ENCODE measurements at regions not wholly inside any gene's neighbourhood (a gene's known extent, or its start where the extent isn't known, plus 50 kb on each side); places are given as distances from the start of the nearest gene placed in this dataset.

- no peaks in the 10 kb centered on the region for H3K9me3 ChIP-seq (ENCODE audit: control insufficient read depth, low read depth, low read length)
- no peaks in the 10 kb centered on the region for H3K27me3 Mint-ChIP-seq (ENCODE audit: low read depth)
- H3K27me3 ChIP-seq (ENCODE audit: insufficient read depth, low read length), result no peaks in the 10 kb centered on the region
- no peak overlapping the region for H3K56ac ChIP-seq (ENCODE audit: insufficient read length, low read depth, low read length)
- H3K4me1 ChIP-seq (ENCODE audit: insufficient read depth, low read length), result no peaks in the 10 kb centered on the region
- no peak overlapping the region for H2BK12ac ChIP-seq (ENCODE audit: insufficient read length, low read depth, low read length)
- TF ChIP-seq, protein P1, sequence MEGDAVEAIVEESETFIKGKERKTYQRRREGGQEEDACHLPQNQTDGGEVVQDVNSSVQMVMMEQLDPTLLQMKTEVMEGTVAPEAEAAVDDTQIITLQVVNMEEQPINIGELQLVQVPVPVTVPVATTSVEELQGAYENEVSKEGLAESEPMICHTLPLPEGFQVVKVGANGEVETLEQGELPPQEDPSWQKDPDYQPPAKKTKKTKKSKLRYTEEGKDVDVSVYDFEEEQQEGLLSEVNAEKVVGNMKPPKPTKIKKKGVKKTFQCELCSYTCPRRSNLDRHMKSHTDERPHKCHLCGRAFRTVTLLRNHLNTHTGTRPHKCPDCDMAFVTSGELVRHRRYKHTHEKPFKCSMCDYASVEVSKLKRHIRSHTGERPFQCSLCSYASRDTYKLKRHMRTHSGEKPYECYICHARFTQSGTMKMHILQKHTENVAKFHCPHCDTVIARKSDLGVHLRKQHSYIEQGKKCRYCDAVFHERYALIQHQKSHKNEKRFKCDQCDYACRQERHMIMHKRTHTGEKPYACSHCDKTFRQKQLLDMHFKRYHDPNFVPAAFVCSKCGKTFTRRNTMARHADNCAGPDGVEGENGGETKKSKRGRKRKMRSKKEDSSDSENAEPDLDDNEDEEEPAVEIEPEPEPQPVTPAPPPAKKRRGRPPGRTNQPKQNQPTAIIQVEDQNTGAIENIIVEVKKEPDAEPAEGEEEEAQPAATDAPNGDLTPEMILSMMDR (conservative IDR thresholded peaks at IDR 0.05), result no peak
- peaks cover 0 to 4% of the 10 kb centered on the region in 2 experiments; a peak in 1 of 4 replicates for H3K4me1 Mint-ChIP-seq
- no peak overlapping the region for H4K8ac ChIP-seq (replicated peaks; ENCODE audit: insufficient read length, low read depth, low read length)
- H4K91ac ChIP-seq (ENCODE audit: insufficient read length, low read depth, low read length), result no peak overlapping the region
- H3K36me3 Mint-ChIP-seq (ENCODE audit: insufficient read depth in 1 of 3, low read depth in 3 of 3), result no peaks in the 10 kb centered on the region
- no peak overlapping the region for H2BK20ac ChIP-seq (ENCODE audit: low read depth, low read length, poor library complexity, severe bottlenecking)
- H3K27ac ChIP-seq (ENCODE audit: insufficient read length, low read depth, low read length), result no peak overlapping the region
- H2AFZ ChIP-seq (ENCODE audit: low read length), result no peak overlapping the region
- no peaks in the 10 kb centered on the region; a peak in 1 of 5 replicates for H3K9me3 Mint-ChIP-seq
- H3K9ac ChIP-seq (ENCODE audit: extremely low read depth, insufficient read length, low read length), result no peak overlapping the region
- H3K4me2 ChIP-seq (ENCODE audit: insufficient read depth, insufficient read length, low read length), result no peak overlapping the region
- H2BK120ac ChIP-seq (ENCODE audit: low read depth, low read length, poor library complexity, severe bottlenecking), result no peak overlapping the region
- no peak overlapping the region for H3K18ac ChIP-seq (ENCODE audit: insufficient read length, low read depth, low read length)
- no peak overlapping the region for H3K4me3 Mint-ChIP-seq
- no peaks in the 10 kb centered on the region for H4K20me1 ChIP-seq (ENCODE audit: control insufficient read depth, insufficient read depth, insufficient read length)
- H3K23ac ChIP-seq (ENCODE audit: insufficient read length, low read depth, low read length), result no peak overlapping the region
- peaks cover 2% of the 10 kb centered on the region; the same call in 1 of the 2 replicates for H3K79me2 ChIP-seq (ENCODE audit: insufficient read depth, low read length)
- H3K4ac ChIP-seq (ENCODE audit: low read depth, low read length), result no peak overlapping the region
- no peak overlapping the region for H3K14ac ChIP-seq (ENCODE audit: insufficient read depth, low read length)
- H3K23me2 ChIP-seq (ENCODE audit: insufficient read length, low read depth, low read length, poor library complexity, severe bottlenecking), result no peaks in the 10 kb centered on the region
- no peak overlapping the region for H3K27ac Mint-ChIP-seq
- H2BK15ac ChIP-seq (ENCODE audit: low read depth, low read length), result no peak overlapping the region
- no peaks in the 10 kb centered on the region for H3K79me1 ChIP-seq (ENCODE audit: insufficient read depth, low read depth, low read length, poor library complexity, severe bottlenecking)
- no peak for DNase-seq
- H2BK5ac ChIP-seq (ENCODE audit: insufficient read length, low read length), result no peak overlapping the region
- H3T11ph ChIP-seq (ENCODE audit: low read length), result no peak overlapping the region
- WGBS (ENCODE audit: extremely low coverage, insufficient read length, low lambda C conversion rate), result no CpG with 5 or more reads among the region's 3 CpGs
- no peak overlapping the region for H4K5ac ChIP-seq (ENCODE audit: insufficient read length, low read depth, low read length)
- no peak overlapping the region for H2AK5ac ChIP-seq (ENCODE audit: insufficient read length, low read length)
Measured at GRCh38 chr1:222046684-222047263, 304.9 kb upstream of the DUSP10 start.
